ENCODE measurements at regions not wholly inside any gene's neighbourhood (a gene's known extent, or its start where the extent isn't known, plus 50 kb on each side); places are given as distances from the start of the nearest gene placed in this dataset.
A peak's percentile ranks its signal among the peaks of the same experiment; 100 is the strongest.

GRCh38 chr10:44244745-44245600 is 139.9 kb downstream of the CXCL12 start:
- H3K27ac Mint-ChIP-seq = no peak overlapping the region
- no peaks in the 10 kb centered on the region for H3K4me1 Mint-ChIP-seq
- no peak for DNase-seq
- ATAC-seq = no peak
- H3K9me3 Mint-ChIP-seq = no peaks in the 10 kb centered on the region
- H3K27me3 Mint-ChIP-seq = no peaks in the 10 kb centered on the region
- H3K4me3 Mint-ChIP-seq = no peak overlapping the region

- no peak for ATAC-seq
- no peak overlapping the region for H3K27ac Mint-ChIP-seq
- H3K4me3 Mint-ChIP-seq = no peak overlapping the region
- H3K9me3 Mint-ChIP-seq = peaks cover 0 to 6% of the 10 kb centered on the region in 2 donors
- peaks cover 7% of the 10 kb centered on the region for H3K27me3 Mint-ChIP-seq
- H3K4me1 Mint-ChIP-seq = no peaks in the 10 kb centered on the region
- no peak for DNase-seq
These were observed 140.9 kb downstream of the CXCL12 start for GRCh38 chr10:44243851-44244510.

- Mint-ChIP-seq H3K4me1 (no peaks in the 10 kb centered on the region), H3K27me3 (peaks cover 15% of the 10 kb centered on the region), H3K4me3 (no peak overlapping the region), H3K27ac (no peak overlapping the region), H3K9me3 (peaks cover 0 to 6% of the 10 kb centered on the region in 2 donors)
- DNase-seq (no peak), ATAC-seq (no peak)
These were observed 142.1 kb downstream of the CXCL12 start for GRCh38 chr10:44242826-44243225.

- ATAC-seq = no peak
- no peak overlapping the region for H3K27ac Mint-ChIP-seq
- peaks cover 15% of the 10 kb centered on the region for H3K27me3 Mint-ChIP-seq
- no peaks in the 10 kb centered on the region for H3K4me1 Mint-ChIP-seq
- no peak for DNase-seq
- no peak overlapping the region for H3K4me3 Mint-ChIP-seq
- peaks cover 0 to 6% of the 10 kb centered on the region in 2 donors for H3K9me3 Mint-ChIP-seq
These were observed 142.8 kb downstream of the CXCL12 start for GRCh38 chr10:44242091-44242490.

- Mint-ChIP-seq H3K27me3 (peaks cover 15% of the 10 kb centered on the region), H3K9me3 (peaks cover 0 to 6% of the 10 kb centered on the region in 2 donors), H3K27ac (peak overlapping the region in 1 of 2 donors; percentile 15), H3K4me3 (no peak overlapping the region), H3K4me1 (no peaks in the 10 kb centered on the region)
- DNase-seq (no peak), ATAC-seq (no peak)
These were observed 144.2 kb downstream of the CXCL12 start for GRCh38 chr10:44240584-44241205.

- Mint-ChIP-seq H3K4me1 (no peaks in the 10 kb centered on the region), H3K9me3 (peaks cover 0 to 6% of the 10 kb centered on the region in 2 donors), H3K4me3 (no peak overlapping the region), H3K27me3 (peaks cover 15% of the 10 kb centered on the region), H3K27ac (no peak overlapping the region)
- no peak for ATAC-seq
- no peak for DNase-seq
These were observed 146.7 kb downstream of the CXCL12 start for GRCh38 chr10:44238212-44238611.

GRCh38 chr10:44237364-44238049 is 147.4 kb downstream of the CXCL12 start:
- DNase-seq = no peak
- H3K4me3 Mint-ChIP-seq = no peak overlapping the region
- H3K4me1 Mint-ChIP-seq = no peaks in the 10 kb centered on the region
- no peak overlapping the region for H3K27ac Mint-ChIP-seq
- peaks cover 22% of the 10 kb centered on the region for H3K27me3 Mint-ChIP-seq
- ATAC-seq = no peak
- H3K9me3 Mint-ChIP-seq = peaks cover 0 to 13% of the 10 kb centered on the region in 2 donors

- H3K27ac Mint-ChIP-seq = no peak overlapping the region
- peaks cover 26% of the 10 kb centered on the region for H3K27me3 Mint-ChIP-seq
- peaks cover 0 to 21% of the 10 kb centered on the region in 2 donors for H3K9me3 Mint-ChIP-seq
- ATAC-seq (no peak), DNase-seq (no peak)
- H3K4me1 Mint-ChIP-seq = no peaks in the 10 kb centered on the region
- H3K4me3 Mint-ChIP-seq = no peak overlapping the region
These were observed 149.5 kb downstream of the CXCL12 start for GRCh38 chr10:44235363-44235762.

- Mint-ChIP-seq H3K27ac (no peak overlapping the region), H3K27me3 (peaks cover 23% of the 10 kb centered on the region), H3K4me3 (no peak overlapping the region), H3K9me3 (peaks cover 0 to 19% of the 10 kb centered on the region in 2 donors), H3K4me1 (no peaks in the 10 kb centered on the region)
- no peak for ATAC-seq
- DNase-seq = no peak
These were observed 150.4 kb downstream of the CXCL12 start for GRCh38 chr10:44234483-44234875.

GRCh38 chr10:44233561-44234482 is 151.1 kb downstream of the CXCL12 start:
- Mint-ChIP-seq H3K4me1 (no peaks in the 10 kb centered on the region), H3K27ac (no peak overlapping the region), H3K9me3 (peaks cover 4 to 21% of the 10 kb centered on the region in 2 donors), H3K27me3 (peaks cover 19% of the 10 kb centered on the region), H3K4me3 (no peak overlapping the region)
- no peak for DNase-seq
- ATAC-seq = no peak

GRCh38 chr10:44217274-44217820 is 167.6 kb downstream of the CXCL12 start:
- Mint-ChIP-seq H3K4me1 (no peaks in the 10 kb centered on the region), H3K27ac (no peak overlapping the region), H3K4me3 (no peak overlapping the region), H3K27me3 (no peaks in the 10 kb centered on the region), H3K9me3 (peaks cover 8 to 22% of the 10 kb centered on the region in 2 donors)
- DNase-seq = no peak
- ATAC-seq = no peak

- ATAC-seq = no peak
- H3K9me3 Mint-ChIP-seq = peaks cover 8 to 22% of the 10 kb centered on the region in 2 donors
- H3K27me3 Mint-ChIP-seq = no peaks in the 10 kb centered on the region
- no peak for DNase-seq
- no peak overlapping the region for H3K4me3 Mint-ChIP-seq
- no peak overlapping the region for H3K27ac Mint-ChIP-seq
- H3K4me1 Mint-ChIP-seq = no peaks in the 10 kb centered on the region
These were observed 168.8 kb downstream of the CXCL12 start for GRCh38 chr10:44216073-44216472.

- Mint-ChIP-seq H3K27ac (no peak overlapping the region), H3K27me3 (no peaks in the 10 kb centered on the region), H3K4me3 (no peak overlapping the region), H3K9me3 (peaks cover 8% of the 10 kb centered on the region in 2 donors), H3K4me1 (no peaks in the 10 kb centered on the region)
- ATAC-seq (no peak), DNase-seq (no peak)
These were observed 175.1 kb downstream of the CXCL12 start for GRCh38 chr10:44209811-44210210.

- Mint-ChIP-seq H3K4me1 (no peaks in the 10 kb centered on the region), H3K27me3 (no peaks in the 10 kb centered on the region), H3K27ac (no peak overlapping the region), H3K9me3 (no peaks in the 10 kb centered on the region), H3K4me3 (no peak overlapping the region)
- ATAC-seq = peak; percentile 23
- DNase-seq = no peak
These were observed 177.7 kb downstream of the CXCL12 start for GRCh38 chr10:44207160-44207559.
